ENCODE measurements at regions not wholly inside any gene's neighbourhood (a gene's known extent, or its start where the extent isn't known, plus 50 kb on each side); places are given as distances from the start of the nearest gene placed in this dataset.
A peak's percentile ranks its signal among the peaks of the same experiment; 100 is the strongest.

DNA sequence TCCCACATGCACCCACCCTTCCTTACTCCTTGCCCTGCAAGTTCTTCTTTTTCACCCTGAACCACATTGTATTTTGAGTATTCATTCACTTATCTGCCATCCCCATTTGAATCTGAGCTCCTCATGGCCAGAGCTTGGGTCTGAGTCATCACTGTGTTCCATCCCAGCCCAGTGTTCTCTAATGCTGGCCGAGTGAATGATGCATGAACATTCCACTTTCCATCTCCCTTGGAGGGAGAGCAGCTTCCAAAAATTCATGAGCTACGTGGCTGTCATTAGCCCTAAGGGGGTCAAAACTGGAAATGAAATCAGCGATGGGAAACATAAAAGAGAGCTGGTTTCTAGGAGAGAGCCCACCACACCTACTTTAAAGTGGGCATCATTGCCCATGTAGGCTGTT lies 187.0 kb upstream of the USP24 start:
- Mint-ChIP-seq H3K27ac (peak overlapping the region; percentile 76), H3K4me1 (no peaks in the 10 kb centered on the region), H3K4me3 (no peak overlapping the region), H3K27me3 (ENCODE audit: insufficient read depth, low read depth) (no peaks in the 10 kb centered on the region), H3K9me3 (no peaks in the 10 kb centered on the region), H3K36me3 (no peaks in the 10 kb centered on the region)
- Histone ChIP-seq H3K9ac (no peak overlapping the region), H3K79me2 (ENCODE audit: low read depth) (no peaks in the 10 kb centered on the region), H3K4me2 (no peak overlapping the region), H3K27me3 (no peaks in the 10 kb centered on the region), H4K20me1 (ENCODE audit: low read depth) (no peaks in the 10 kb centered on the region), H3K9me3 (ENCODE audit: low read depth) (no peaks in the 10 kb centered on the region), H3K27ac (no peak overlapping the region), H2AFZ (replicated peaks) (no peak overlapping the region), H3K4me3 (no peak overlapping the region), H3K36me3 (no peaks in the 10 kb centered on the region), H3F3A (ENCODE audit: low read depth) (no peaks in the 10 kb centered on the region), H3K4me1 (no peaks in the 10 kb centered on the region)
- DNase-seq (ENCODE audit: low spot score) = no peak
- TF ChIP-seq EZH2phosphoT487 (IDR thresholded peaks at IDR 0.05) (no peak), EZH2 (IDR thresholded peaks at IDR 0.05) (no peak)
- TF ChIP-seq, protein P1, sequence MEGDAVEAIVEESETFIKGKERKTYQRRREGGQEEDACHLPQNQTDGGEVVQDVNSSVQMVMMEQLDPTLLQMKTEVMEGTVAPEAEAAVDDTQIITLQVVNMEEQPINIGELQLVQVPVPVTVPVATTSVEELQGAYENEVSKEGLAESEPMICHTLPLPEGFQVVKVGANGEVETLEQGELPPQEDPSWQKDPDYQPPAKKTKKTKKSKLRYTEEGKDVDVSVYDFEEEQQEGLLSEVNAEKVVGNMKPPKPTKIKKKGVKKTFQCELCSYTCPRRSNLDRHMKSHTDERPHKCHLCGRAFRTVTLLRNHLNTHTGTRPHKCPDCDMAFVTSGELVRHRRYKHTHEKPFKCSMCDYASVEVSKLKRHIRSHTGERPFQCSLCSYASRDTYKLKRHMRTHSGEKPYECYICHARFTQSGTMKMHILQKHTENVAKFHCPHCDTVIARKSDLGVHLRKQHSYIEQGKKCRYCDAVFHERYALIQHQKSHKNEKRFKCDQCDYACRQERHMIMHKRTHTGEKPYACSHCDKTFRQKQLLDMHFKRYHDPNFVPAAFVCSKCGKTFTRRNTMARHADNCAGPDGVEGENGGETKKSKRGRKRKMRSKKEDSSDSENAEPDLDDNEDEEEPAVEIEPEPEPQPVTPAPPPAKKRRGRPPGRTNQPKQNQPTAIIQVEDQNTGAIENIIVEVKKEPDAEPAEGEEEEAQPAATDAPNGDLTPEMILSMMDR (IDR thresholded peaks at IDR 0.05) = no peak

DNA sequence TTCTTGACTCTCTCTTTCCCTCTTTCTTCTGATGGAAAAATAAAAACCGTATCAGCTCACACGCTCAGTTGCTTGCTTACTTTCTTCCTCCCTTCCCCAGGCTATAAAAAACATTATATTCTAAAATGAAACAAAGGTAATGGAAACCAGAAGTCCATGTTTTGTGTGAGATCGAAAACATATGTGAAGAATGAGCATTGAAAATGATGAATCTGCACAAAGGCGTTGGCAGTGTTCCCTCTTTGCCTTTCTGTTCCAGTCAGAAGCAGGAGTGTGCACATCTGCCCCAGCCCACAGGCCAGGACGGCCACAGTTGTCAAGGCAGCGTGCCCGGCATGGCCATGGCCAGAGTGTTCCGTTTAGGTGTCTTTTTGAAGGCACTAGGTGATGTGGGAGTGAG lies 185.3 kb upstream of the USP24 start:
- Histone ChIP-seq H3K36me3 (no peaks in the 10 kb centered on the region), H3K27ac (no peak overlapping the region), H4K20me1 (ENCODE audit: low read depth) (no peaks in the 10 kb centered on the region), H3K9me3 (ENCODE audit: low read depth) (no peaks in the 10 kb centered on the region), H2AFZ (replicated peaks) (no peak overlapping the region), H3K4me3 (no peak overlapping the region), H3K4me2 (no peak overlapping the region), H3K27me3 (no peaks in the 10 kb centered on the region), H3K4me1 (no peaks in the 10 kb centered on the region), H3K79me2 (ENCODE audit: low read depth) (no peaks in the 10 kb centered on the region), H3K9ac (no peak overlapping the region), H3F3A (ENCODE audit: low read depth) (no peaks in the 10 kb centered on the region)
- Mint-ChIP-seq H3K4me1 (no peaks in the 10 kb centered on the region), H3K36me3 (no peaks in the 10 kb centered on the region), H3K27ac (no peak overlapping the region), H3K4me3 (no peak overlapping the region), H3K9me3 (no peaks in the 10 kb centered on the region), H3K27me3 (ENCODE audit: insufficient read depth, low read depth) (no peaks in the 10 kb centered on the region)
- DNase-seq (ENCODE audit: low spot score) = no peak
- TF ChIP-seq EZH2phosphoT487 (IDR thresholded peaks at IDR 0.05) (no peak), EZH2 (IDR thresholded peaks at IDR 0.05) (no peak)
- TF ChIP-seq, protein P1 (IDR thresholded peaks at IDR 0.05) = no peak

DNA sequence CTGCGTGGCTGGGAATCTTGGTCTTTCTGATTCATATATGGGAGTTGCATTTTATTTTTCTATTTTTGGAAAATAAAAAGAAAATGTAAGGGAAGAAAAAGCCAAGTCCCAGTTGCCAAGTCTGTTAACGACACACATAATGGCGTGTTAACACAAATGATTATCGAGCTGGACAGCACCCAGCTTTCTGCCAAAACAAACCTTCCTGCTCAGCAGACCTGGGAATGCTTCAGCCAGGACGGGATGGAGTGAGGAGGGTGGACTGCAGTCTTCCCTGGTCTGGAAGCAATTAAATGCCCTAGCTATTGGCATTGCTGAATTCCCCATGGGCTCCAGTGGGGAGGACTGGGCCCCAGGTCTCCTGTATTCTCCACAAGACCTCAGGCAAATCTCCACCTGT lies 184.2 kb upstream of the USP24 start:
- Mint-ChIP-seq H3K9me3 (no peaks in the 10 kb centered on the region), H3K27ac (no peak overlapping the region), H3K27me3 (ENCODE audit: insufficient read depth, low read depth) (no peaks in the 10 kb centered on the region), H3K4me1 (no peaks in the 10 kb centered on the region), H3K4me3 (no peak overlapping the region), H3K36me3 (no peaks in the 10 kb centered on the region)
- H3K4me2 ChIP-seq = no peak overlapping the region
- no peaks in the 10 kb centered on the region for H4K20me1 ChIP-seq (ENCODE audit: low read depth)
- no peak overlapping the region for H3K27ac ChIP-seq
- no peaks in the 10 kb centered on the region for H3K79me2 ChIP-seq (ENCODE audit: low read depth)
- DNase-seq (ENCODE audit: low spot score) = no peak
- no peaks in the 10 kb centered on the region for H3K4me1 ChIP-seq
- H2AFZ ChIP-seq (replicated peaks) = no peak overlapping the region
- no peak overlapping the region for H3K9ac ChIP-seq
- no peaks in the 10 kb centered on the region for H3F3A ChIP-seq (ENCODE audit: low read depth)
- no peaks in the 10 kb centered on the region for H3K36me3 ChIP-seq
- TF ChIP-seq, protein P1 (IDR thresholded peaks at IDR 0.05) = no peak
- TF ChIP-seq EZH2phosphoT487 (IDR thresholded peaks at IDR 0.05) (no peak), EZH2 (IDR thresholded peaks at IDR 0.05) (no peak)
- no peaks in the 10 kb centered on the region for H3K9me3 ChIP-seq (ENCODE audit: low read depth)
- H3K4me3 ChIP-seq = no peak overlapping the region
- no peaks in the 10 kb centered on the region for H3K27me3 ChIP-seq

All from neural progenitor cell (in vitro differentiated cells).